GM21528 (cell line): ENCODE measurements at regions not wholly inside any gene's neighbourhood (a gene's known extent, or its start where the extent isn't known, plus 50 kb on each side); places are given as distances from the start of the nearest gene placed in this dataset.
"Not testable (repeated sequence)": the region's sequence is repeated elsewhere in the genome, so short reads cannot be mapped to it uniquely, and the experiment has no call there.

ENCODE experiments used
- ATAC-seq: cut with Tn5 transposase; IDR thresholded peaks from one replicate; pipeline ENCODE4 v1.9.1; 2021; ENCODE audit warnings: mild to moderate bottlenecking, moderate library complexity; ENCODE audit not compliant: unreplicated experiment, low FRiP score

- no peak for ATAC-seq
Measured at GRCh38 chr9:18061856-18062255, 412.1 kb upstream of the ADAMTSL1 start.

- ATAC-seq = no peak
Measured at GRCh38 chr9:18063856-18064390, 410.0 kb upstream of the ADAMTSL1 start.

GRCh38 chr9:18066608-18067007 is 407.3 kb upstream of the ADAMTSL1 start:
- ATAC-seq = not testable (repeated sequence)

- ATAC-seq = no peak
Measured at GRCh38 chr9:18067548-18068120, 406.3 kb upstream of the ADAMTSL1 start.

- ATAC-seq = no peak
Measured at GRCh38 chr9:18068900-18069299, 405.1 kb upstream of the ADAMTSL1 start.

- ATAC-seq = no peak
Measured at GRCh38 chr9:18071651-18072060, 402.3 kb upstream of the ADAMTSL1 start.

GRCh38 chr9:18073002-18073401 is 401.0 kb upstream of the ADAMTSL1 start:
- ATAC-seq = no peak

- ATAC-seq = no peak
Measured at GRCh38 chr9:18074041-18074440, 399.9 kb upstream of the ADAMTSL1 start.

GRCh38 chr9:18075253-18075952 is 398.6 kb upstream of the ADAMTSL1 start:
- ATAC-seq = no peak

GRCh38 chr9:18077941-18078678 is 395.8 kb upstream of the ADAMTSL1 start:
- no peak for ATAC-seq

GRCh38 chr9:18092138-18092537 is 381.8 kb upstream of the ADAMTSL1 start:
- no peak for ATAC-seq

GRCh38 chr9:18106006-18106560 is 367.9 kb upstream of the ADAMTSL1 start:
- ATAC-seq = no peak

GRCh38 chr9:18109675-18110074 is 364.3 kb upstream of the ADAMTSL1 start:
- ATAC-seq = no peak

GRCh38 chr9:18111146-18111545 is 362.8 kb upstream of the ADAMTSL1 start:
- ATAC-seq = no peak

- no peak for ATAC-seq
Measured at GRCh38 chr9:18114559-18115475, 359.1 kb upstream of the ADAMTSL1 start.

GRCh38 chr9:18118268-18118667 is 355.7 kb upstream of the ADAMTSL1 start:
- ATAC-seq = no peak

- no peak for ATAC-seq
Measured at GRCh38 chr9:18122171-18122570, 351.8 kb upstream of the ADAMTSL1 start.

GRCh38 chr9:18124760-18125159 is 349.2 kb upstream of the ADAMTSL1 start:
- ATAC-seq = no peak

- no peak for ATAC-seq
Measured at GRCh38 chr9:18126831-18127498, 347.0 kb upstream of the ADAMTSL1 start.

GRCh38 chr9:18127499-18127875 is 346.5 kb upstream of the ADAMTSL1 start:
- ATAC-seq = no peak
